SU-DHL-6 (cell line): ENCODE measurements at regions not wholly inside any gene's neighbourhood (a gene's known extent, or its start where the extent isn't known, plus 50 kb on each side); places are given as distances from the start of the nearest gene placed in this dataset.

Experiments
- H2AFZ ChIP-seq: fragments of 200-600 bp; sonication (generic); 2 replicates; pipeline ENCODE4 v1.6.1; 2014; ENCODE audit warnings: low read depth, mild to moderate bottlenecking, moderate library complexity, mixed read lengths, antibody characterized with exemption, low read length; ENCODE audit not compliant: severe bottlenecking
- H3F3A ChIP-seq: fragments of 200-600 bp; shearing (Covaris generic); 2 replicates; pipeline ENCODE4 v1.6.0; 2016; ENCODE audit warnings: antibody characterized with exemption, mild to moderate bottlenecking; ENCODE audit not compliant: insufficient read depth
- H3K27ac ChIP-seq: fragments of 200-600 bp; sonication (generic); 2 replicates; pipeline ENCODE4 v1.5.1; 2016; ENCODE audit warnings: low read depth, mild to moderate bottlenecking, low read length, moderate library complexity, mixed read lengths
- H3K27me3 ChIP-seq: fragments of 200-600 bp; sonication (generic), shearing (Covaris generic); 2 replicates; pipeline ENCODE4 v1.6.0; 2014; ENCODE audit warnings: mild to moderate bottlenecking, low read length
- H3K36me3 ChIP-seq: fragments of 200-600 bp; sonication (generic); 2 replicates; pipeline ENCODE4 v1.6.1; 2014; ENCODE audit warnings: mild to moderate bottlenecking, low read length, mixed read lengths
- H3K4me2 ChIP-seq: fragments of 300-600, 200-600 bp; shearing (Covaris generic), sonication (generic); 2 replicates; pipeline ENCODE4 v1.6.0; 2014; ENCODE audit warnings: low read length, low read depth, mild to moderate bottlenecking; ENCODE audit not compliant: poor library complexity, severe bottlenecking
- H3K4me3 ChIP-seq: fragments of 200-600 bp; sonication (generic); 2 replicates; pipeline ENCODE4 v1.5.1; 2014; ENCODE audit warnings: antibody characterized with exemption, low read length, mild to moderate bottlenecking, mixed read lengths; ENCODE audit not compliant: insufficient read depth, poor library complexity, severe bottlenecking
- H3K79me2 ChIP-seq: fragments of 200-600 bp; sonication (generic); 2 replicates; pipeline ENCODE4 v1.6.1; 2014; ENCODE audit warnings: mild to moderate bottlenecking, low read length, moderate library complexity; ENCODE audit not compliant: insufficient read depth
- H3K9ac ChIP-seq: fragments of 200-600 bp; sonication (generic); 2 replicates; pipeline ENCODE4 v1.7.0; 2014; ENCODE audit warnings: mild to moderate bottlenecking, low read length
- H3K9me2 ChIP-seq: fragments of 200-600 bp; sonication (generic); replicated peaks from 2 replicates; pipeline ENCODE4 v1.6.1; 2014; ENCODE audit warnings: low read length; ENCODE audit not compliant: insufficient read depth
- H3K9me3 ChIP-seq: fragments of 200-600 bp; sonication (generic); 2 replicates; pipeline ENCODE4 v1.6.1; 2014; ENCODE audit warnings: low read length, mixed read lengths; ENCODE audit not compliant: insufficient read depth
- H4K20me1 ChIP-seq: fragments of 200-600 bp; sonication (generic); 2 replicates; pipeline ENCODE4 v1.6.1; 2014; ENCODE audit warnings: low read depth, mild to moderate bottlenecking, antibody characterized with exemption, low read length, moderate library complexity, mixed read lengths
- EZH2phosphoT487 ChIP-seq: fragments of 200-600 bp; sonication (generic), shearing (Covaris generic); conservative IDR thresholded peaks from 2 replicates; pipeline ENCODE4 v1.6.1; 2018; ENCODE audit warnings: mild to moderate bottlenecking, antibody characterized with exemption, low read length, moderate library complexity, mixed read lengths
- TF ChIP-seq, protein P1 (sequence below): fragments of 200-600 bp; sonication (generic); IDR thresholded peaks from one replicate; pipeline ENCODE4 v1.5.1; 2017; ENCODE audit warnings: antibody characterized with exemption, mild to moderate bottlenecking, low read length, moderate library complexity; ENCODE audit not compliant: insufficient read depth, poor library complexity, severe bottlenecking

DNA sequence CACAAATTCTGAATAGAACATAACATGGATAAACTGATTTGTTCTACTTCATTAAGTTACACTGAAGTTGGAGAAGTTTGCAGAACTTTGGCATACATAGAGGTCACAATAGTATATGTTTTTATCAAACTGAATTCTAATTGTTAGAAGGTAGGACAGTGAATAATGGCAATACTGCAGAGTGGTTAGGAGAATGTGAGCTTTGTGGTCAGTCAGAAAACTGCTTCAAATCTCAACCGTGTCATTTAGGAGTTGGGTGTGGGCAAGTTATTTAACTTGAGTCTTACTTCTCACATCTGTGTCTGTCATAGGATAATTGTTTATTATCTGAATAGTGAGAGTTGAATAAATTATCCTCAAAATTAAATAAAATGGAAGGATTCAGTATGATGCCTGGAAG is 374.6 kb upstream of the SYT1 start:
- Histone ChIP-seq H3K4me2 (no peak overlapping the region), H3K9ac (no peak overlapping the region), H3K36me3 (no peaks in the 10 kb centered on the region), H3K79me2 (no peaks in the 10 kb centered on the region), H4K20me1 (no peaks in the 10 kb centered on the region), H3K4me3 (no peak overlapping the region), H3K9me3 (no peaks in the 10 kb centered on the region), H3K27me3 (no peaks in the 10 kb centered on the region), H3K9me2 (no peaks in the 10 kb centered on the region), H3K27ac (no peak overlapping the region), H3F3A (no peaks in the 10 kb centered on the region), H2AFZ (no peak overlapping the region)
- no peak for TF ChIP-seq EZH2phosphoT487
- TF ChIP-seq, protein P1, sequence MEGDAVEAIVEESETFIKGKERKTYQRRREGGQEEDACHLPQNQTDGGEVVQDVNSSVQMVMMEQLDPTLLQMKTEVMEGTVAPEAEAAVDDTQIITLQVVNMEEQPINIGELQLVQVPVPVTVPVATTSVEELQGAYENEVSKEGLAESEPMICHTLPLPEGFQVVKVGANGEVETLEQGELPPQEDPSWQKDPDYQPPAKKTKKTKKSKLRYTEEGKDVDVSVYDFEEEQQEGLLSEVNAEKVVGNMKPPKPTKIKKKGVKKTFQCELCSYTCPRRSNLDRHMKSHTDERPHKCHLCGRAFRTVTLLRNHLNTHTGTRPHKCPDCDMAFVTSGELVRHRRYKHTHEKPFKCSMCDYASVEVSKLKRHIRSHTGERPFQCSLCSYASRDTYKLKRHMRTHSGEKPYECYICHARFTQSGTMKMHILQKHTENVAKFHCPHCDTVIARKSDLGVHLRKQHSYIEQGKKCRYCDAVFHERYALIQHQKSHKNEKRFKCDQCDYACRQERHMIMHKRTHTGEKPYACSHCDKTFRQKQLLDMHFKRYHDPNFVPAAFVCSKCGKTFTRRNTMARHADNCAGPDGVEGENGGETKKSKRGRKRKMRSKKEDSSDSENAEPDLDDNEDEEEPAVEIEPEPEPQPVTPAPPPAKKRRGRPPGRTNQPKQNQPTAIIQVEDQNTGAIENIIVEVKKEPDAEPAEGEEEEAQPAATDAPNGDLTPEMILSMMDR, result no peak

DNA sequence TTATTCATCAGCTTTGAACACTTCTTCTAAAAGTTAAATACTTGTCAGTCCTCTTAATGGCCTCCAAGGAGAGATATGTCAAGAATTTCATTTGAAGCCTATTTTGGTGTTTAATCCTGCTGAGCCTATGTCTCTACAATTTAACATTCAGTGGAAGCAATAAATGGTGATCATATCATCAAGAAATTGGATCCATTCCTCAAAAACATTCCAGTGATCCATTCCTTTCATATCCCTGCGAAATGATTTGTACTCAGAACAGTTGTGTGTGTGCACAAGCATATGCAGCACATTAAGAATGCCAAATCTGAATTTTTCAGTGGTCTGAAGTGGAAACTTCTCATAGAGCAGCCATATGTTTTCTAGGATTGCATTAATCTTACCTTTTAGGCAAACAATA is 373.7 kb upstream of the SYT1 start:
- TF ChIP-seq, protein P1, result no peak
- no peak for TF ChIP-seq EZH2phosphoT487
- Histone ChIP-seq H3K9ac (no peak overlapping the region), H3K79me2 (no peaks in the 10 kb centered on the region), H3K27me3 (no peaks in the 10 kb centered on the region), H3K4me3 (no peak overlapping the region), H3K36me3 (no peaks in the 10 kb centered on the region), H2AFZ (no peak overlapping the region), H3K27ac (no peak overlapping the region), H3F3A (no peaks in the 10 kb centered on the region), H3K4me2 (no peak overlapping the region), H3K9me2 (no peaks in the 10 kb centered on the region), H3K9me3 (no peaks in the 10 kb centered on the region), H4K20me1 (no peaks in the 10 kb centered on the region)

DNA sequence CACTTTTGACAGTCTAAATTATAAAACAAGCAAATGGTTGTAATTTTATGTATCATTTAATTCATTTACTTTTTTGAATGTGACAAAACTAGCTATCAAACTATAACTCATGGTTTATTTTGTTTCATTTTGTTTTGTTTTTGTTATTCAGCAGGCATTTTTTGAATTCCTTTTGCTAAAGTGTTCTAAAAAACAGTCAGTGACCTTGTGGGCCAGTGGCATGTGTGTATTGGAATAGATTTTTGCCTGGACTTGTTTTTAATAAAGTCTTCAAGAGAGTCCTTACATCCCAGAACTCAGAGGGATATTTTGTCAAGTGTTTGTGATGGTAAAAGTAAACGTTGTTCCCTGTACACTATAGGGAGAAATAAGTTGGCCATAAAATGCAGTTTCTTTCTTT is 369.7 kb upstream of the SYT1 start:
- no peaks in the 10 kb centered on the region for H4K20me1 ChIP-seq
- no peak overlapping the region for H2AFZ ChIP-seq
- H3K79me2 ChIP-seq, result no peaks in the 10 kb centered on the region
- H3K9me3 ChIP-seq, result no peaks in the 10 kb centered on the region
- no peak overlapping the region for H3K4me2 ChIP-seq
- H3K4me3 ChIP-seq, result no peak overlapping the region
- H3K27me3 ChIP-seq, result no peaks in the 10 kb centered on the region
- no peaks in the 10 kb centered on the region for H3F3A ChIP-seq
- H3K27ac ChIP-seq, result no peak overlapping the region
- H3K36me3 ChIP-seq, result no peaks in the 10 kb centered on the region
- TF ChIP-seq EZH2phosphoT487, result no peak
- no peaks in the 10 kb centered on the region for H3K9me2 ChIP-seq
- H3K9ac ChIP-seq, result no peak overlapping the region

DNA sequence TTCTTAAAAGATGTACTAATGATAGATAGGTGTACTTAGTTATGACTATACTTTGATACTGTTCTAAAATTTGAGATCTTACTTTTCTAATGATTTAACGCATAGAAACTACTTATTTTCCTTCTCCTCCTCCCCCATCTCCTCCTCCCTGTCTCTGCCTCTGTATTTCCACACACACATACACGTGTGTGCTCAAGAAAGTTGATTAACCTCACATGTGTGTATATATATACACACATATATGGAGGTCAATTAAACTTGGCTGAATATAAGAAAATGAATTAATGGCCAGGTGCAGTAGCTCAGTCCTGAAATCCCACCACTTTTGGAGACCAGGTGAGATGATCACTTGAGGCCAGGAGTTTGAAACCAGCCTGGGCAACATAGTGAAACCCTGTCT is 362.7 kb upstream of the SYT1 start:
- TF ChIP-seq, protein P1, result no peak
- TF ChIP-seq EZH2phosphoT487, result no peak
- no peak overlapping the region for H2AFZ ChIP-seq
- H3K9ac ChIP-seq, result no peak overlapping the region
- H3F3A ChIP-seq, result no peaks in the 10 kb centered on the region
- no peaks in the 10 kb centered on the region for H3K27me3 ChIP-seq
- no peak overlapping the region for H3K4me2 ChIP-seq
- no peak overlapping the region for H3K4me3 ChIP-seq
- no peaks in the 10 kb centered on the region for H4K20me1 ChIP-seq
- no peaks in the 10 kb centered on the region for H3K9me3 ChIP-seq
- no peaks in the 10 kb centered on the region for H3K9me2 ChIP-seq
- no peak overlapping the region for H3K27ac ChIP-seq
- no peaks in the 10 kb centered on the region for H3K36me3 ChIP-seq
- no peaks in the 10 kb centered on the region for H3K79me2 ChIP-seq
